WTC11 (cell line): ENCODE measurements at regions not wholly inside any gene's neighbourhood (a gene's known extent, or its start where the extent isn't known, plus 50 kb on each side); places are given as distances from the start of the nearest gene placed in this dataset.

Experiments used
- ATAC-seq: fragments of 200-7000 bp; cut with Tn5 transposase; 2 replicates; pipeline ENCODE4 v1.10.0; 2021; ENCODE audit warnings: mild to moderate bottlenecking, moderate library complexity
- CTCF ChIA-PET: fragments of 300-600 bp; sonication (Branson Sonifier 250); formaldehyde crosslinking; loops from one replicate; lab custom pipeline; 2021; ENCODE audit warnings: antibody characterized with exemption; lab: Charles Lee
- POLR2A ChIA-PET: fragments of 350-600 bp; sonication (Branson Sonifier 250); formaldehyde crosslinking; loops from one replicate; lab custom pipeline; 2021; ENCODE audit warnings: antibody characterized with exemption; lab: Charles Lee
- DNase-seq: peaks from one replicate; pipeline ENCODE4 v3.0.0; 2021; ENCODE audit warnings: low spot score
- H3K27ac Mint-ChIP-seq: 2 replicates; pipeline ENCODE4 v1.8.0; 2021; ENCODE audit warnings: mixed read lengths
- H3K27me3 Mint-ChIP-seq: 2 replicates; pipeline ENCODE4 v1.8.0; 2021; ENCODE audit warnings: low read depth, mild to moderate bottlenecking, moderate library complexity, mixed read lengths
- H3K36me3 Mint-ChIP-seq: 2 replicates; pipeline ENCODE4 v1.8.0; 2021; ENCODE audit warnings: mixed read lengths
- H3K4me1 Mint-ChIP-seq: 2 replicates; pipeline ENCODE4 v1.8.0; 2022; ENCODE audit warnings: mixed read lengths
- H3K4me3 Mint-ChIP-seq: 2 replicates; pipeline ENCODE4 v1.8.0; 2021; ENCODE audit warnings: mild to moderate bottlenecking, moderate library complexity, mixed read lengths
- H3K9me3 Mint-ChIP-seq: 2 replicates; pipeline ENCODE4 v1.8.0; 2021; ENCODE audit warnings: mixed read lengths
- ELF4 ChIP-seq: sonication (generic); formaldehyde crosslinking; IDR thresholded peaks from 2 replicates; pipeline ENCODE4 v1.8.1; 2022; ENCODE audit warnings: low read depth, mild to moderate bottlenecking, moderate library complexity, missing genetic modification reagents
- FOXP1 ChIP-seq: sonication (generic); formaldehyde crosslinking; IDR thresholded peaks from 2 replicates; pipeline ENCODE4 v1.8.0; 2022; ENCODE audit warnings: missing genetic modification reagents, mild to moderate bottlenecking, moderate library complexity, borderline replicate concordance
- HMGA2 ChIP-seq: fragments of 250-450 bp; sonication (Bioruptor Pico); IDR thresholded peaks from 2 replicates; pipeline ENCODE4 v1.4.0; 2021; ENCODE audit warnings: mild to moderate bottlenecking, moderate library complexity
- MYBL2 ChIP-seq: sonication (generic); formaldehyde crosslinking; IDR thresholded peaks from 2 replicates; pipeline ENCODE4 v1.8.1; 2023; ENCODE audit warnings: mild to moderate bottlenecking, moderate library complexity, missing genetic modification reagents
- NFATC4 ChIP-seq: fragments of 250-450 bp; sonication (Bioruptor Pico); IDR thresholded peaks from 2 replicates; pipeline ENCODE4 v1.9.0; 2021; ENCODE audit warnings: mild to moderate bottlenecking
- NR2C2 ChIP-seq: sonication (generic); formaldehyde crosslinking; IDR thresholded peaks from 2 replicates; pipeline ENCODE4 v1.8.0; 2022; ENCODE audit warnings: mild to moderate bottlenecking, missing genetic modification reagents
- RELA ChIP-seq: sonication (generic); formaldehyde crosslinking; IDR thresholded peaks from 2 replicates; pipeline ENCODE4 v1.8.1; 2022; ENCODE audit warnings: missing genetic modification reagents, mild to moderate bottlenecking, borderline replicate concordance
- RORB ChIP-seq: fragments of 250-450 bp; sonication (Bioruptor Pico); IDR thresholded peaks from 2 replicates; pipeline ENCODE4 v1.9.0; 2021; ENCODE audit warnings: mild to moderate bottlenecking
- SMAD3 ChIP-seq: sonication (generic); formaldehyde crosslinking; IDR thresholded peaks from 2 replicates; pipeline ENCODE4 v1.8.0; 2022; ENCODE audit warnings: missing genetic modification reagents, mild to moderate bottlenecking, borderline replicate concordance
- SP1 ChIP-seq: sonication (generic); formaldehyde crosslinking; conservative IDR thresholded peaks from 2 replicates; pipeline ENCODE4 v1.8.1; 2022; ENCODE audit warnings: missing genetic modification reagents
- TCF7 ChIP-seq: sonication (generic); formaldehyde crosslinking; IDR thresholded peaks from 2 replicates; pipeline ENCODE4 v1.8.0; 2022; ENCODE audit warnings: mild to moderate bottlenecking, low read depth, missing genetic modification reagents, moderate library complexity
- ZBTB21 ChIP-seq: sonication (generic); formaldehyde crosslinking; IDR thresholded peaks from 2 replicates; pipeline ENCODE4 v1.8.1; 2023; ENCODE audit warnings: mild to moderate bottlenecking, missing genetic modification reagents, borderline replicate concordance
- ZNF121 ChIP-seq: sonication (generic); formaldehyde crosslinking; IDR thresholded peaks from 2 replicates; pipeline ENCODE4 v1.8.0; 2023; ENCODE audit warnings: missing genetic modification reagents
- ZNF232 ChIP-seq: sonication (generic); formaldehyde crosslinking; IDR thresholded peaks from 2 replicates; pipeline ENCODE4 v1.8.0; 2022; ENCODE audit warnings: mild to moderate bottlenecking, missing genetic modification reagents
- ZNF263 ChIP-seq: sonication (generic); formaldehyde crosslinking; IDR thresholded peaks from 2 replicates; pipeline ENCODE4 v1.8.1; 2022; ENCODE audit warnings: low read depth, mild to moderate bottlenecking, moderate library complexity, missing genetic modification reagents
- ZNF396 ChIP-seq: fragments of 250-450 bp; sonication (Bioruptor Pico); IDR thresholded peaks from 2 replicates; pipeline ENCODE4 v1.8.0; 2021; ENCODE audit warnings: mild to moderate bottlenecking, moderate library complexity, borderline replicate concordance
- ZNF423 ChIP-seq: fragments of 250-450 bp; sonication (Bioruptor Pico); IDR thresholded peaks from 2 replicates; pipeline ENCODE4 v2.1.2; 2022; ENCODE audit warnings: mild to moderate bottlenecking, moderate library complexity
- ZNF671 ChIP-seq: fragments of 250-450 bp; sonication (Bioruptor Pico); IDR thresholded peaks from 2 replicates; pipeline ENCODE4 v1.8.0; 2021; ENCODE audit warnings: mild to moderate bottlenecking
- TF ChIP-seq, protein P1 (sequence below): sonication (generic); formaldehyde crosslinking; IDR thresholded peaks from 2 replicates; pipeline ENCODE4 v1.8.1; 2022; ENCODE audit warnings: missing genetic modification reagents, borderline replicate concordance
- TF ChIP-seq, protein P2 (sequence below): sonication (generic); formaldehyde crosslinking; IDR thresholded peaks from 2 replicates; pipeline ENCODE4 v1.8.1; 2023; ENCODE audit warnings: mild to moderate bottlenecking, missing genetic modification reagents, moderate library complexity
- TF ChIP-seq, protein P3 (sequence below): sonication (generic); formaldehyde crosslinking; IDR thresholded peaks from 2 replicates; pipeline ENCODE4 v1.8.0; 2023; ENCODE audit warnings: missing genetic modification reagents, mild to moderate bottlenecking, borderline replicate concordance
- TF ChIP-seq, protein P4 (sequence below): sonication (generic); formaldehyde crosslinking; IDR thresholded peaks from 2 replicates; pipeline ENCODE4 v1.8.0; 2022; ENCODE audit warnings: mild to moderate bottlenecking, missing genetic modification reagents
- TF ChIP-seq, protein P5 (sequence below): sonication (generic); formaldehyde crosslinking; IDR thresholded peaks from 2 replicates; pipeline ENCODE4 v1.8.0; 2023; ENCODE audit warnings: mild to moderate bottlenecking, missing genetic modification reagents

DNA sequence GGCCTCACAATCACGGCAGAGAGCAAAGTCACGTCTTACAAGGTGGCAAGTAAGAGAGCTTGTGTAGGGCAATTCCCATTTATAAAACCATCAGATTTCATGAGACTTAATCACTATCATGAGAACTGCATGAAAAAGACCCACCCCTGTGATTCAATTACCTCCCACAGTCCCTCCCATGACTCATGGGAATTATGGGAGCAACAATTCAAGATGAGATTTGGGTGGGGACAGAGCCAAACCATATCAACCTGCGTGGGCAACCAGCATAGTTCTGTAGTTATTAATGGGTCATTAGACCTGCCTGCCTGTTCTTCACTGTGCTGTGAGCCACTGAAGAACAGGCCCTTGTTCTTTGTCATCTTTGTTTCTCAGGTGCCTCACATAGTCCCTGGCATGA is 593.7 kb upstream of the BOD1L1 start (continued):
- TF ChIP-seq, protein P1, sequence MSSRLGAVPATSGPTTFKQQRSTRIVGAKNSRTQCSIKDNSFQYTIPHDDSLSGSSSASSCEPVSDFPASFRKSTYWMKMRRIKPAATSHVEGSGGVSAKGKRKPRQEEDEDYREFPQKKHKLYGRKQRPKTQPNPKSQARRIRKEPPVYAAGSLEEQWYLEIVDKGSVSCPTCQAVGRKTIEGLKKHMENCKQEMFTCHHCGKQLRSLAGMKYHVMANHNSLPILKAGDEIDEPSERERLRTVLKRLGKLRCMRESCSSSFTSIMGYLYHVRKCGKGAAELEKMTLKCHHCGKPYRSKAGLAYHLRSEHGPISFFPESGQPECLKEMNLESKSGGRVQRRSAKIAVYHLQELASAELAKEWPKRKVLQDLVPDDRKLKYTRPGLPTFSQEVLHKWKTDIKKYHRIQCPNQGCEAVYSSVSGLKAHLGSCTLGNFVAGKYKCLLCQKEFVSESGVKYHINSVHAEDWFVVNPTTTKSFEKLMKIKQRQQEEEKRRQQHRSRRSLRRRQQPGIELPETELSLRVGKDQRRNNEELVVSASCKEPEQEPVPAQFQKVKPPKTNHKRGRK, result no peak
- TF ChIP-seq, protein P2, sequence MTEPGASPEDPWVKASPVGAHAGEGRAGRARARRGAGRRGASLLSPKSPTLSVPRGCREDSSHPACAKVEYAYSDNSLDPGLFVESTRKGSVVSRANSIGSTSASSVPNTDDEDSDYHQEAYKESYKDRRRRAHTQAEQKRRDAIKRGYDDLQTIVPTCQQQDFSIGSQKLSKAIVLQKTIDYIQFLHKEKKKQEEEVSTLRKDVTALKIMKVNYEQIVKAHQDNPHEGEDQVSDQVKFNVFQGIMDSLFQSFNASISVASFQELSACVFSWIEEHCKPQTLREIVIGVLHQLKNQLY (CRISPR knock-in tag), result no peak
- TF ChIP-seq ZBTB21 (CRISPR knock-in tag) (no peak), HMGA2 (CRISPR knock-in tag) (no peak)
- TF ChIP-seq, all 79 proteins: peak for 0

DNA sequence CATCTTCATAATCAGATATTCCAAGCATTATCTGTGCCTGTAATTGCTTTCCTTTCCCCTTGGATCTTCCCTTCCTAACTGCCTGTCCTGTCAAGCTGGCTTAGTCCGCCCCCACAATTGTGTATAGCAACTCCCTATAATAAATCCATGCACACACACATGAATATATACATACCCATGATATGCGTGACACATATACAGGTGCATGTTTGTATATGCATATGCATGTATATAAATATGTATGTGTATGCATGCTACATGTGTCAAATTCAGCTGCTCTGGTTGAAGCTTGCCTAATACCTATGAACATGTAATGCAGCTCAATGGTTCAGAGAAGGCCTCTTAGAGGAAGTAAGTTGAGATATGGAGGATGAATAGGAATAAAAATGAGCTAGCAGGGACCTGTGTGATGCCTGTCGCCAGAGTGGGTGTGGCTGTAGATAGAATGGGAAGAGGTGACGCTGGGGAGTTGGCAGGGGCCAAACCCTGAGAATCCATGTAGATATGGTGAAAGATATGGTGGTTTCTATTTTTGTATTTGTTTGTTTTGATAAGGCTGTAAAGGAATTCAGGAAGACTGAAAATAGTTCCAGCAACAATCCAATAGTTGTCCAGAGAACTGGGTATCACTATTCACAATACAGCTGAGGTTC is 595.0 kb upstream of the BOD1L1 start:
- H3K4me1 Mint-ChIP-seq, result peaks cover 18% of the 10 kb centered on the region
- no peak overlapping the region for H3K27ac Mint-ChIP-seq
- no peaks in the 10 kb centered on the region for H3K9me3 Mint-ChIP-seq
- TF ChIP-seq ZNF263 (CRISPR knock-in tag) (no peak), RORB (CRISPR knock-in tag) (no peak), FOXP1 (CRISPR knock-in tag) (no peak), ZNF396 (CRISPR knock-in tag) (no peak), NR2C2 (no peak)
- no peak for ATAC-seq
- no peak for DNase-seq
- ChIA-PET CTCF (no interaction called here), POLR2A (no interaction called here)
- H3K27me3 Mint-ChIP-seq, result peaks cover 67% of the 10 kb centered on the region
- H3K4me3 Mint-ChIP-seq, result no peak overlapping the region
- H3K36me3 Mint-ChIP-seq, result peaks cover 3% of the 10 kb centered on the region; the same call in 1 of the 2 replicates

DNA sequence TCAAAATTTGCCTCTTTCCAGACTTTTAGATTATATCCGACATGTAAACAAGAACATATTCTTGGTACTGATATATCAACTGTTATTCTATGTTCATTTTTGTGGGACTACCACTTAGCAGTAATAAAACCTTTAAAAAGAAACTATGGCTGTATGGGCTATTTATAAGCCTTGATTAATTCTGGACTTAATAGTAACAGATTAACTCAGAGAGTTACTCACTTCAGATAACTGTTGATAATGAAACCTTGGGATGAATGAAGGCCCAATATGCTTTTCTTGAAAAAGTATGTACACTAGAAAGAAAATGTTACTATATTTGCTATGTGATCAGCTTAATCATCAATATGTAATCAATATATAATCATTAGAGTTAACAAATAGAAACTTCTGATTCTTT is 595.9 kb upstream of the BOD1L1 start:
- Mint-ChIP-seq H3K4me1 (peaks cover 18% of the 10 kb centered on the region), H3K9me3 (no peaks in the 10 kb centered on the region), H3K36me3 (peaks cover 3% of the 10 kb centered on the region; the same call in 1 of the 2 replicates), H3K27me3 (peaks cover 76% of the 10 kb centered on the region), H3K4me3 (no peak overlapping the region), H3K27ac (no peak overlapping the region)
- no peak for ATAC-seq
- no peak for DNase-seq
- ChIA-PET POLR2A (no interaction called here), CTCF (no interaction called here)
- TF ChIP-seq ZNF232, result no peak
- no peak for TF ChIP-seq ZNF121 (CRISPR knock-in tag)
- TF ChIP-seq ZNF671 (CRISPR knock-in tag), result no peak
- TF ChIP-seq, protein P3, sequence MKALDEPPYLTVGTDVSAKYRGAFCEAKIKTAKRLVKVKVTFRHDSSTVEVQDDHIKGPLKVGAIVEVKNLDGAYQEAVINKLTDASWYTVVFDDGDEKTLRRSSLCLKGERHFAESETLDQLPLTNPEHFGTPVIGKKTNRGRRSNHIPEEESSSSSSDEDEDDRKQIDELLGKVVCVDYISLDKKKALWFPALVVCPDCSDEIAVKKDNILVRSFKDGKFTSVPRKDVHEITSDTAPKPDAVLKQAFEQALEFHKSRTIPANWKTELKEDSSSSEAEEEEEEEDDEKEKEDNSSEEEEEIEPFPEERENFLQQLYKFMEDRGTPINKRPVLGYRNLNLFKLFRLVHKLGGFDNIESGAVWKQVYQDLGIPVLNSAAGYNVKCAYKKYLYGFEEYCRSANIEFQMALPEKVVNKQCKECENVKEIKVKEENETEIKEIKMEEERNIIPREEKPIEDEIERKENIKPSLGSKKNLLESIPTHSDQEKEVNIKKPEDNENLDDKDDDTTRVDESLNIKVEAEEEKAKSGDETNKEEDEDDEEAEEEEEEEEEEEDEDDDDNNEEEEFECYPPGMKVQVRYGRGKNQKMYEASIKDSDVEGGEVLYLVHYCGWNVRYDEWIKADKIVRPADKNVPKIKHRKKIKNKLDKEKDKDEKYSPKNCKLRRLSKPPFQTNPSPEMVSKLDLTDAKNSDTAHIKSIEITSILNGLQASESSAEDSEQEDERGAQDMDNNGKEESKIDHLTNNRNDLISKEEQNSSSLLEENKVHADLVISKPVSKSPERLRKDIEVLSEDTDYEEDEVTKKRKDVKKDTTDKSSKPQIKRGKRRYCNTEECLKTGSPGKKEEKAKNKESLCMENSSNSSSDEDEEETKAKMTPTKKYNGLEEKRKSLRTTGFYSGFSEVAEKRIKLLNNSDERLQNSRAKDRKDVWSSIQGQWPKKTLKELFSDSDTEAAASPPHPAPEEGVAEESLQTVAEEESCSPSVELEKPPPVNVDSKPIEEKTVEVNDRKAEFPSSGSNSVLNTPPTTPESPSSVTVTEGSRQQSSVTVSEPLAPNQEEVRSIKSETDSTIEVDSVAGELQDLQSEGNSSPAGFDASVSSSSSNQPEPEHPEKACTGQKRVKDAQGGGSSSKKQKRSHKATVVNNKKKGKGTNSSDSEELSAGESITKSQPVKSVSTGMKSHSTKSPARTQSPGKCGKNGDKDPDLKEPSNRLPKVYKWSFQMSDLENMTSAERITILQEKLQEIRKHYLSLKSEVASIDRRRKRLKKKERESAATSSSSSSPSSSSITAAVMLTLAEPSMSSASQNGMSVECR, result no peak
- TF ChIP-seq, protein P4, sequence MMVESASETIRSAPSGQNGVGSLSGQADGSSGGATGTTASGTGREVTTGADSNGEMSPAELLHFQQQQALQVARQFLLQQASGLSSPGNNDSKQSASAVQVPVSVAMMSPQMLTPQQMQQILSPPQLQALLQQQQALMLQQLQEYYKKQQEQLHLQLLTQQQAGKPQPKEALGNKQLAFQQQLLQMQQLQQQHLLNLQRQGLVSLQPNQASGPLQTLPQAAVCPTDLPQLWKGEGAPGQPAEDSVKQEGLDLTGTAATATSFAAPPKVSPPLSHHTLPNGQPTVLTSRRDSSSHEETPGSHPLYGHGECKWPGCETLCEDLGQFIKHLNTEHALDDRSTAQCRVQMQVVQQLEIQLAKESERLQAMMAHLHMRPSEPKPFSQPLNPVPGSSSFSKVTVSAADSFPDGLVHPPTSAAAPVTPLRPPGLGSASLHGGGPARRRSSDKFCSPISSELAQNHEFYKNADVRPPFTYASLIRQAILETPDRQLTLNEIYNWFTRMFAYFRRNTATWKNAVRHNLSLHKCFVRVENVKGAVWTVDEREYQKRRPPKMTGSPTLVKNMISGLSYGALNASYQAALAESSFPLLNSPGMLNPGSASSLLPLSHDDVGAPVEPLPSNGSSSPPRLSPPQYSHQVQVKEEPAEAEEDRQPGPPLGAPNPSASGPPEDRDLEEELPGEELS (CRISPR knock-in tag), result no peak
- TF ChIP-seq MYBL2, result no peak
- no peak for TF ChIP-seq ZNF423 (CRISPR knock-in tag)
- no peak for TF ChIP-seq TCF7 (CRISPR knock-in tag)
- TF ChIP-seq, protein P5, sequence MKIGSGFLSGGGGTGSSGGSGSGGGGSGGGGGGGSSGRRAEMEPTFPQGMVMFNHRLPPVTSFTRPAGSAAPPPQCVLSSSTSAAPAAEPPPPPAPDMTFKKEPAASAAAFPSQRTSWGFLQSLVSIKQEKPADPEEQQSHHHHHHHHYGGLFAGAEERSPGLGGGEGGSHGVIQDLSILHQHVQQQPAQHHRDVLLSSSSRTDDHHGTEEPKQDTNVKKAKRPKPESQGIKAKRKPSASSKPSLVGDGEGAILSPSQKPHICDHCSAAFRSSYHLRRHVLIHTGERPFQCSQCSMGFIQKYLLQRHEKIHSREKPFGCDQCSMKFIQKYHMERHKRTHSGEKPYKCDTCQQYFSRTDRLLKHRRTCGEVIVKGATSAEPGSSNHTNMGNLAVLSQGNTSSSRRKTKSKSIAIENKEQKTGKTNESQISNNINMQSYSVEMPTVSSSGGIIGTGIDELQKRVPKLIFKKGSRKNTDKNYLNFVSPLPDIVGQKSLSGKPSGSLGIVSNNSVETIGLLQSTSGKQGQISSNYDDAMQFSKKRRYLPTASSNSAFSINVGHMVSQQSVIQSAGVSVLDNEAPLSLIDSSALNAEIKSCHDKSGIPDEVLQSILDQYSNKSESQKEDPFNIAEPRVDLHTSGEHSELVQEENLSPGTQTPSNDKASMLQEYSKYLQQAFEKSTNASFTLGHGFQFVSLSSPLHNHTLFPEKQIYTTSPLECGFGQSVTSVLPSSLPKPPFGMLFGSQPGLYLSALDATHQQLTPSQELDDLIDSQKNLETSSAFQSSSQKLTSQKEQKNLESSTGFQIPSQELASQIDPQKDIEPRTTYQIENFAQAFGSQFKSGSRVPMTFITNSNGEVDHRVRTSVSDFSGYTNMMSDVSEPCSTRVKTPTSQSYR, result no peak
- TF ChIP-seq ELF4, result no peak
- TF ChIP-seq RELA (CRISPR knock-in tag), result no peak
- TF ChIP-seq SMAD3 (CRISPR knock-in tag), result no peak
- no peak for TF ChIP-seq SP1 (CRISPR knock-in tag)
- TF ChIP-seq NFATC4 (CRISPR knock-in tag), result no peak
